NB4 (cell line): ENCODE measurements at regions not wholly inside any gene's neighbourhood (a gene's known extent, or its start where the extent isn't known, plus 50 kb on each side); places are given as distances from the start of the nearest gene placed in this dataset.

Experiments
- POLR2A ChIP-seq: IDR thresholded peaks from 2 replicates; pipeline ENCODE4 v1.6.1; 2011; ENCODE audit warnings: mild to moderate bottlenecking; ENCODE audit not compliant: insufficient read length; ENCODE audit errors: extremely low read depth
- TF ChIP-seq, protein P1 (sequence below): IDR thresholded peaks from one replicate; pipeline ENCODE4 v1.5.1; 2012; ENCODE audit warnings: low read depth, low read length

GRCh38 chr4:161101881-161102280 lies 1061.9 kb downstream of the FSTL5 start:
- TF ChIP-seq POLR2A, result no peak
- TF ChIP-seq, protein P1, sequence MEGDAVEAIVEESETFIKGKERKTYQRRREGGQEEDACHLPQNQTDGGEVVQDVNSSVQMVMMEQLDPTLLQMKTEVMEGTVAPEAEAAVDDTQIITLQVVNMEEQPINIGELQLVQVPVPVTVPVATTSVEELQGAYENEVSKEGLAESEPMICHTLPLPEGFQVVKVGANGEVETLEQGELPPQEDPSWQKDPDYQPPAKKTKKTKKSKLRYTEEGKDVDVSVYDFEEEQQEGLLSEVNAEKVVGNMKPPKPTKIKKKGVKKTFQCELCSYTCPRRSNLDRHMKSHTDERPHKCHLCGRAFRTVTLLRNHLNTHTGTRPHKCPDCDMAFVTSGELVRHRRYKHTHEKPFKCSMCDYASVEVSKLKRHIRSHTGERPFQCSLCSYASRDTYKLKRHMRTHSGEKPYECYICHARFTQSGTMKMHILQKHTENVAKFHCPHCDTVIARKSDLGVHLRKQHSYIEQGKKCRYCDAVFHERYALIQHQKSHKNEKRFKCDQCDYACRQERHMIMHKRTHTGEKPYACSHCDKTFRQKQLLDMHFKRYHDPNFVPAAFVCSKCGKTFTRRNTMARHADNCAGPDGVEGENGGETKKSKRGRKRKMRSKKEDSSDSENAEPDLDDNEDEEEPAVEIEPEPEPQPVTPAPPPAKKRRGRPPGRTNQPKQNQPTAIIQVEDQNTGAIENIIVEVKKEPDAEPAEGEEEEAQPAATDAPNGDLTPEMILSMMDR, result no peak
